OCI-LY1 (cell line): ENCODE measurements at regions not wholly inside any gene's neighbourhood (a gene's known extent, or its start where the extent isn't known, plus 50 kb on each side); places are given as distances from the start of the nearest gene placed in this dataset.

ENCODE experiments used
- EZH2 ChIP-seq: fragments of 200-600 bp; sonication (generic), shearing (Covaris generic); IDR thresholded peaks from 2 replicates; pipeline ENCODE4 v1.8.0; 2017; ENCODE audit warnings: borderline replicate concordance, mixed run types, mild to moderate bottlenecking, antibody characterized with exemption, low read length, moderate library complexity, mixed read lengths
- TF ChIP-seq, protein P1 (sequence below): fragments of 200-600 bp; sonication (generic), shearing (Covaris generic); IDR thresholded peaks from 2 replicates; pipeline ENCODE4 v1.5.1; 2017; ENCODE audit warnings: mild to moderate bottlenecking, antibody characterized with exemption, low read length, moderate library complexity, mixed read lengths

DNA sequence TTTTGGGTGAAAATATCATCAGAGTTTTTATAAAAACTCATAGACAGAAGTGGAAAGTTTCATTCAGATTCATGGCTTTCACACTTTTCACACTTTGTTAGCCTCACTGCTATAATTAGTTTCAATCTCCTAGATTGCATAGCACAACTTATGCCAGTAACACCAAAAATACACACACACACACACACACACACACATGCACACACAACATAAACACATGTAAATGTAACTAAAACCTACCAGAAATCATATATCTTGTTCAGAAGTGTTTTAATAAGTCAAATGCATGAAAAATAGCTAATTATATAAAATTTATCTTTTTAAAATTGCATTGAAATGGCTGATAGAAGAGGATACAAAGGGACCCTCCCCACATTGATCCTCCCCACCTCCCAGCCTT lies 347.8 kb upstream of the SLC35B3 start:
- TF ChIP-seq, protein P1, sequence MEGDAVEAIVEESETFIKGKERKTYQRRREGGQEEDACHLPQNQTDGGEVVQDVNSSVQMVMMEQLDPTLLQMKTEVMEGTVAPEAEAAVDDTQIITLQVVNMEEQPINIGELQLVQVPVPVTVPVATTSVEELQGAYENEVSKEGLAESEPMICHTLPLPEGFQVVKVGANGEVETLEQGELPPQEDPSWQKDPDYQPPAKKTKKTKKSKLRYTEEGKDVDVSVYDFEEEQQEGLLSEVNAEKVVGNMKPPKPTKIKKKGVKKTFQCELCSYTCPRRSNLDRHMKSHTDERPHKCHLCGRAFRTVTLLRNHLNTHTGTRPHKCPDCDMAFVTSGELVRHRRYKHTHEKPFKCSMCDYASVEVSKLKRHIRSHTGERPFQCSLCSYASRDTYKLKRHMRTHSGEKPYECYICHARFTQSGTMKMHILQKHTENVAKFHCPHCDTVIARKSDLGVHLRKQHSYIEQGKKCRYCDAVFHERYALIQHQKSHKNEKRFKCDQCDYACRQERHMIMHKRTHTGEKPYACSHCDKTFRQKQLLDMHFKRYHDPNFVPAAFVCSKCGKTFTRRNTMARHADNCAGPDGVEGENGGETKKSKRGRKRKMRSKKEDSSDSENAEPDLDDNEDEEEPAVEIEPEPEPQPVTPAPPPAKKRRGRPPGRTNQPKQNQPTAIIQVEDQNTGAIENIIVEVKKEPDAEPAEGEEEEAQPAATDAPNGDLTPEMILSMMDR: no peak
- TF ChIP-seq EZH2: no peak
